GM12878 (cell line): ENCODE measurements at regions not wholly inside any gene's neighbourhood (a gene's known extent, or its start where the extent isn't known, plus 50 kb on each side); places are given as distances from the start of the nearest gene placed in this dataset.

Source experiments
- ATAC-seq: fragments of 200-7000 bp; cut with Tn5 transposase; 3 replicates; pipeline ENCODE4 v1.9.1; 2020; ENCODE audit warnings: mild to moderate bottlenecking, moderate library complexity
- BruUV-seq: library from RNA; stranded (reverse); fragments of 400-500 nt; replicated peaks from 2 replicates; lab custom pipeline; 2021; lab: Mats Ljungman, UMichigan
- CTCF ChIA-PET: fragments of 300-600 bp; sonication (Branson Sonifier 250); formaldehyde crosslinking; extraction: SDS; loops from one replicate; lab custom pipeline; 2021; ENCODE audit warnings: inconsistent platforms; lab: Yijun Ruan, JAX
- POLR2A ChIA-PET: fragments of 350-600 bp; formaldehyde crosslinking; extraction: SDS; loops from one replicate; lab custom pipeline; 2021; ENCODE audit warnings: inconsistent platforms; lab: Charles Lee
- RAD21 ChIA-PET: fragments of 300-600 bp; sonication (Branson Sonifier 250); formaldehyde crosslinking; loops from one replicate; lab custom pipeline; 2023; ENCODE audit warnings: antibody characterized with exemption; ENCODE audit not compliant: unreplicated experiment; lab: Charles Lee
- SMC1A ChIA-PET: fragments of 300-600 bp; sonication (Branson Sonifier 250); formaldehyde crosslinking; loops from one replicate; lab custom pipeline; 2023; ENCODE audit not compliant: unreplicated experiment, uncharacterized antibody; lab: Charles Lee
- DNase-seq: peaks from one replicate; pipeline ENCODE4 v3.0.0-alpha.2; 2011; ENCODE audit warnings: low read depth, low spot score
- FAIRE-seq: peaks from 3 replicates; lab custom pipeline; 2011; peaks lifted over from hg19 to GRCh38; lab: Jason Lieb, UNC
- H2AFZ ChIP-seq: 2 replicates; pipeline ENCODE4 v1.6.0; 2011; ENCODE audit warnings: low read depth, low read length, control low read depth; ENCODE audit not compliant: control insufficient read depth
- H3K27ac ChIP-seq: 2 replicates; pipeline ENCODE4 v1.5.1; 2011; ENCODE audit warnings: control low read depth; ENCODE audit not compliant: control insufficient read depth, insufficient read depth
- H3K27me3 ChIP-seq, 2 experiments: replicated peaks in 1 of 2; 2 replicates each; pipeline versions ENCODE4 v1.6.0 to v1.6.1; 2011; ENCODE audit warnings: low read length in 1 of 2; ENCODE audit not compliant: control insufficient read depth in 2 of 2, insufficient read depth in 2 of 2
- H3K36me3 ChIP-seq, 2 experiments: 2 replicates each; pipeline ENCODE4 v1.5.1; 2011; ENCODE audit warnings: low read length in 1 of 2; ENCODE audit not compliant: control insufficient read depth in 2 of 2, insufficient read depth in 2 of 2
- H3K4me1 ChIP-seq: 2 replicates; pipeline ENCODE4 v1.6.1; 2011; ENCODE audit warnings: mild to moderate bottlenecking, low read length, moderate library complexity, mixed read lengths; ENCODE audit not compliant: control insufficient read depth, insufficient read depth
- H3K4me2 ChIP-seq: 2 replicates; pipeline ENCODE4 v1.6.0; 2011; ENCODE audit warnings: control low read depth; ENCODE audit not compliant: control insufficient read depth, insufficient read depth
- H3K4me3 ChIP-seq: fragments of 200-600 bp; sonication (generic); 2 replicates; pipeline ENCODE4 v1.5.1; 2016
- H3K79me2 ChIP-seq: 2 replicates; pipeline ENCODE4 v1.6.0; 2011; ENCODE audit warnings: low read length; ENCODE audit not compliant: control insufficient read depth, insufficient read depth
- H3K9ac ChIP-seq: 2 replicates; pipeline ENCODE4 v1.8.0; 2011; ENCODE audit warnings: low read length, control low read depth, mixed read lengths; ENCODE audit not compliant: control insufficient read depth, insufficient read depth
- H3K9me3 ChIP-seq: replicated peaks from 3 replicates; pipeline ENCODE4 v1.5.1; 2011; ENCODE audit warnings: mild to moderate bottlenecking, low read length; ENCODE audit not compliant: control insufficient read depth, insufficient read depth
- H4K20me1 ChIP-seq: 2 replicates; pipeline ENCODE4 v1.6.0; 2011; ENCODE audit not compliant: control insufficient read depth, insufficient read depth
- BRCA1 ChIP-seq: IDR thresholded peaks from 2 replicates; pipeline ENCODE4 v1.6.1; 2011; ENCODE audit warnings: low read depth, low read length, improper control_type of control experiment
- DPF2 ChIP-seq: fragments of 450-650 bp; IDR thresholded peaks from 2 replicates; pipeline ENCODE4 v1.6.1; 2017; ENCODE audit warnings: mild to moderate bottlenecking
- KLF5 ChIP-seq: fragments of 450-650 bp; IDR thresholded peaks from 2 replicates; pipeline ENCODE4 v1.6.1; 2014; ENCODE audit warnings: mild to moderate bottlenecking; ENCODE audit not compliant: partially characterized antibody
- LARP7 ChIP-seq: fragments of 450-650 bp; IDR thresholded peaks from 2 replicates; pipeline ENCODE4 v1.6.1; 2017; ENCODE audit warnings: mild to moderate bottlenecking
- MYC ChIP-seq: IDR thresholded peaks from 2 replicates; pipeline ENCODE4 v1.6.1; 2011; ENCODE audit warnings: mild to moderate bottlenecking, low read length, moderate library complexity, inconsistent platforms; ENCODE audit not compliant: insufficient read depth, insufficient replicate concordance, insufficient read length, severe bottlenecking
- TCF7 ChIP-seq: IDR thresholded peaks from 2 replicates; pipeline ENCODE4 v1.6.1; 2014; ENCODE audit warnings: antibody characterized with exemption, borderline replicate concordance
- YY1 ChIP-seq: IDR thresholded peaks from 2 replicates; pipeline ENCODE4 v1.6.1; 2011; ENCODE audit warnings: low read depth, mild to moderate bottlenecking, low read length
- WGBS: methylation state at CpG from one replicate; pipeline ENCODE4 v1.1.6; 2016; ENCODE audit warnings: low lambda C conversion rate; ENCODE audit not compliant: insufficient replicate concordance, insufficient coverage; ENCODE audit errors: missing lambda C conversion rate; 5-methylcytosine and 5-hydroxymethylcytosine counted together
- in situ Hi-C: fragments of 300-500 bp; cut with MboI; formaldehyde crosslinking; loops from 9 replicates; pipeline ENCODE4 v1.14.3; 2018; ENCODE audit warnings: mixed read lengths
- intact Hi-C: fragments of 100-400 bp; cut with micrococcal nuclease; formaldehyde crosslinking; loops from one replicate; pipeline ENCODE4 v1.14.2; 2022; ENCODE audit not compliant: unreplicated experiment
- TF ChIP-seq, protein P1 (sequence below): fragments of 150-350 bp; IDR thresholded peaks from 2 replicates; pipeline ENCODE4 v1.6.1; 2016; ENCODE audit warnings: low read depth, low read length
- TF ChIP-seq, protein P2 (sequence below): fragments of 450-650 bp; formaldehyde crosslinking; IDR thresholded peaks from 2 replicates; pipeline ENCODE4 v1.4.0; 2020; ENCODE audit warnings: mild to moderate bottlenecking, moderate library complexity
- TF ChIP-seq, protein P3 (sequence below): fragments of 450-650 bp; IDR thresholded peaks from 2 replicates; pipeline ENCODE4 v1.6.1; 2017; ENCODE audit warnings: mild to moderate bottlenecking, low read depth, inconsistent platforms; ENCODE audit not compliant: poor library complexity, severe bottlenecking
- TF ChIP-seq, protein P4 (sequence below): IDR thresholded peaks from 2 replicates; pipeline ENCODE4 v1.6.1; 2011; ENCODE audit warnings: mild to moderate bottlenecking, low read depth, low read length, moderate library complexity; ENCODE audit not compliant: insufficient replicate concordance

DNA sequence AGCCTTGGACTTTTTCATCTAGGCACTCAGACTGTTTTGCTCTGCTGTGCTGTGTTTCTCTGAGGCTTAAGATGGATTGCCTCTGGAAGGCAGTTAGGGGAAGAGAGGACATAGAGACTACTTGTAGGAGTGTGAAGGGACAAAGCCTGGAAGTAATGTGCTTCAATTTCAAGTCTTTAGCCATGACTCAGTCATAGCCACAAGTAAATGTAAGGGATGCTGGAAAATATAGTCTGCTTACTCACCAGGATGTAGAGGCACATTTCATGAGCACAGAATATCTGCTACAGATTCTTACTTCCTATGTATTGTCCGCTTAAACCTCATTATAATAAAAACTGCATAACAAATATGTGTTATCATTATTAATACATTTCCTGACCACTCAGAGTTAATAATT, 794.3 kb upstream of the NOVA1 start:
- Histone ChIP-seq H3K4me2 (no peak overlapping the region), H3K36me3 (no peaks in the 10 kb centered on the region), H3K27ac (no peak overlapping the region), H3K4me1 (no peaks in the 10 kb centered on the region), H3K9ac (no peak overlapping the region), H3K79me2 (no peaks in the 10 kb centered on the region), H3K9me3 (no peaks in the 10 kb centered on the region), H3K27me3 (no peaks in the 10 kb centered on the region), H3K4me3 (no peak overlapping the region), H2AFZ (no peak overlapping the region), H4K20me1 (no peaks in the 10 kb centered on the region)
- 0% methylated on average over 1 of the region's 1 CpG for WGBS
- in situ Hi-C loops (no loop called here), intact Hi-C loops (no loop called here)
- ATAC-seq: no peak
- DNase-seq: no peak
- FAIRE-seq: no peak
- SMC1A ChIA-PET: no interaction called here
- BruUV-seq: no TSS peak
- POLR2A ChIA-PET: no interaction called here
- RAD21 ChIA-PET: no interaction called here
- CTCF ChIA-PET: interaction anchor here (0.6 kb wide), 1 partner anchor 1376 kb away, joined by 3 read pairs; no protein-coding TSS in a partner anchor
- TF ChIP-seq, protein P1, sequence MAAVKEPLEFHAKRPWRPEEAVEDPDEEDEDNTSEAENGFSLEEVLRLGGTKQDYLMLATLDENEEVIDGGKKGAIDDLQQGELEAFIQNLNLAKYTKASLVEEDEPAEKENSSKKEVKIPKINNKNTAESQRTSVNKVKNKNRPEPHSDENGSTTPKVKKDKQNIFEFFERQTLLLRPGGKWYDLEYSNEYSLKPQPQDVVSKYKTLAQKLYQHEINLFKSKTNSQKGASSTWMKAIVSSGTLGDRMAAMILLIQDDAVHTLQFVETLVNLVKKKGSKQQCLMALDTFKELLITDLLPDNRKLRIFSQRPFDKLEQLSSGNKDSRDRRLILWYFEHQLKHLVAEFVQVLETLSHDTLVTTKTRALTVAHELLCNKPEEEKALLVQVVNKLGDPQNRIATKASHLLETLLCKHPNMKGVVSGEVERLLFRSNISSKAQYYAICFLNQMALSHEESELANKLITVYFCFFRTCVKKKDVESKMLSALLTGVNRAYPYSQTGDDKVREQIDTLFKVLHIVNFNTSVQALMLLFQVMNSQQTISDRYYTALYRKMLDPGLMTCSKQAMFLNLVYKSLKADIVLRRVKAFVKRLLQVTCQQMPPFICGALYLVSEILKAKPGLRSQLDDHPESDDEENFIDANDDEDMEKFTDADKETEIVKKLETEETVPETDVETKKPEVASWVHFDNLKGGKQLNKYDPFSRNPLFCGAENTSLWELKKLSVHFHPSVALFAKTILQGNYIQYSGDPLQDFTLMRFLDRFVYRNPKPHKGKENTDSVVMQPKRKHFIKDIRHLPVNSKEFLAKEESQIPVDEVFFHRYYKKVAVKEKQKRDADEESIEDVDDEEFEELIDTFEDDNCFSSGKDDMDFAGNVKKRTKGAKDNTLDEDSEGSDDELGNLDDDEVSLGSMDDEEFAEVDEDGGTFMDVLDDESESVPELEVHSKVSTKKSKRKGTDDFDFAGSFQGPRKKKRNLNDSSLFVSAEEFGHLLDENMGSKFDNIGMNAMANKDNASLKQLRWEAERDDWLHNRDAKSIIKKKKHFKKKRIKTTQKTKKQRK: no peak
- TF ChIP-seq YY1: no peak
- TF ChIP-seq KLF5: no peak
- TF ChIP-seq, protein P2, sequence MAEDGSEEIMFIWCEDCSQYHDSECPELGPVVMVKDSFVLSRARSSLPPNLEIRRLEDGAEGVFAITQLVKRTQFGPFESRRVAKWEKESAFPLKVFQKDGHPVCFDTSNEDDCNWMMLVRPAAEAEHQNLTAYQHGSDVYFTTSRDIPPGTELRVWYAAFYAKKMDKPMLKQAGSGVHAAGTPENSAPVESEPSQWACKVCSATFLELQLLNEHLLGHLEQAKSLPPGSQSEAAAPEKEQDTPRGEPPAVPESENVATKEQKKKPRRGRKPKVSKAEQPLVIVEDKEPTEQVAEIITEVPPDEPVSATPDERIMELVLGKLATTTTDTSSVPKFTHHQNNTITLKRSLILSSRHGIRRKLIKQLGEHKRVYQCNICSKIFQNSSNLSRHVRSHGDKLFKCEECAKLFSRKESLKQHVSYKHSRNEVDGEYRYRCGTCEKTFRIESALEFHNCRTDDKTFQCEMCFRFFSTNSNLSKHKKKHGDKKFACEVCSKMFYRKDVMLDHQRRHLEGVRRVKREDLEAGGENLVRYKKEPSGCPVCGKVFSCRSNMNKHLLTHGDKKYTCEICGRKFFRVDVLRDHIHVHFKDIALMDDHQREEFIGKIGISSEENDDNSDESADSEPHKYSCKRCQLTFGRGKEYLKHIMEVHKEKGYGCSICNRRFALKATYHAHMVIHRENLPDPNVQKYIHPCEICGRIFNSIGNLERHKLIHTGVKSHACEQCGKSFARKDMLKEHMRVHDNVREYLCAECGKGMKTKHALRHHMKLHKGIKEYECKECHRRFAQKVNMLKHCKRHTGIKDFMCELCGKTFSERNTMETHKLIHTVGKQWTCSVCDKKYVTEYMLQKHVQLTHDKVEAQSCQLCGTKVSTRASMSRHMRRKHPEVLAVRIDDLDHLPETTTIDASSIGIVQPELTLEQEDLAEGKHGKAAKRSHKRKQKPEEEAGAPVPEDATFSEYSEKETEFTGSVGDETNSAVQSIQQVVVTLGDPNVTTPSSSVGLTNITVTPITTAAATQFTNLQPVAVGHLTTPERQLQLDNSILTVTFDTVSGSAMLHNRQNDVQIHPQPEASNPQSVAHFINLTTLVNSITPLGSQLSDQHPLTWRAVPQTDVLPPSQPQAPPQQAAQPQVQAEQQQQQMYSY (CRISPR knock-in tag): no peak
- no peak for TF ChIP-seq BRCA1
- no peak for TF ChIP-seq LARP7
- TF ChIP-seq MYC: no peak
- no peak for TF ChIP-seq TCF7
- TF ChIP-seq, protein P3, sequence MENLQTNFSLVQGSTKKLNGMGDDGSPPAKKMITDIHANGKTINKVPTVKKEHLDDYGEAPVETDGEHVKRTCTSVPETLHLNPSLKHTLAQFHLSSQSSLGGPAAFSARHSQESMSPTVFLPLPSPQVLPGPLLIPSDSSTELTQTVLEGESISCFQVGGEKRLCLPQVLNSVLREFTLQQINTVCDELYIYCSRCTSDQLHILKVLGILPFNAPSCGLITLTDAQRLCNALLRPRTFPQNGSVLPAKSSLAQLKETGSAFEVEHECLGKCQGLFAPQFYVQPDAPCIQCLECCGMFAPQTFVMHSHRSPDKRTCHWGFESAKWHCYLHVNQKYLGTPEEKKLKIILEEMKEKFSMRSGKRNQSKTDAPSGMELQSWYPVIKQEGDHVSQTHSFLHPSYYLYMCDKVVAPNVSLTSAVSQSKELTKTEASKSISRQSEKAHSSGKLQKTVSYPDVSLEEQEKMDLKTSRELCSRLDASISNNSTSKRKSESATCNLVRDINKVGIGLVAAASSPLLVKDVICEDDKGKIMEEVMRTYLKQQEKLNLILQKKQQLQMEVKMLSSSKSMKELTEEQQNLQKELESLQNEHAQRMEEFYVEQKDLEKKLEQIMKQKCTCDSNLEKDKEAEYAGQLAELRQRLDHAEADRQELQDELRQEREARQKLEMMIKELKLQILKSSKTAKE: no peak
- no peak for TF ChIP-seq DPF2
- TF ChIP-seq, protein P4, sequence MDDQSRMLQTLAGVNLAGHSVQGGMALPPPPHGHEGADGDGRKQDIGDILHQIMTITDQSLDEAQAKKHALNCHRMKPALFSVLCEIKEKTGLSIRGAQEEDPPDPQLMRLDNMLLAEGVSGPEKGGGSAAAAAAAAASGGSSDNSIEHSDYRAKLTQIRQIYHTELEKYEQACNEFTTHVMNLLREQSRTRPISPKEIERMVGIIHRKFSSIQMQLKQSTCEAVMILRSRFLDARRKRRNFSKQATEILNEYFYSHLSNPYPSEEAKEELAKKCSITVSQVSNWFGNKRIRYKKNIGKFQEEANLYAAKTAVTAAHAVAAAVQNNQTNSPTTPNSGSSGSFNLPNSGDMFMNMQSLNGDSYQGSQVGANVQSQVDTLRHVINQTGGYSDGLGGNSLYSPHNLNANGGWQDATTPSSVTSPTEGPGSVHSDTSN: no peak
